HG03159 (cell line): ENCODE measurements at regions not wholly inside any gene's neighbourhood (a gene's known extent, or its start where the extent isn't known, plus 50 kb on each side); places are given as distances from the start of the nearest gene placed in this dataset.

Source experiments
- ATAC-seq: cut with Tn5 transposase; IDR thresholded peaks from one replicate; pipeline ENCODE4 v1.9.1; 2021; ENCODE audit warnings: mild to moderate bottlenecking, moderate library complexity; ENCODE audit not compliant: unreplicated experiment

DNA sequence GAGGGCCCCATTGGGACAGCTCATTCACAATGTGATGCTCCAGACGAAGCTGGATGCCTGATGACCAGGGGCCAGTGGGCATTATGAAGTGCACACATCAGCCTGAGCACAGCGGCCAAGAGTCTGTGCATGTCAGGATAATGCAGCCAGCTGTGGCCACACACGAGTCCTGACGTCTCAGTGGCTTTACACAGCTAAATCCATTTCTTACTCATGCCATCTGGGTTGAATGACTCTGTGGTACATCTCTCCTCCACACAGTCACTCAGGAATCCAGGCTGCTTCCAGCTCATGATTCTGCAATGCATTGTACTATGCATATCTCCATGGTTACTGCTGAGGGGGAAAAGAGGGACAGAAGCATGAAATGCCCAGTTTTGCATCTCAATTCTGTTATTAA is 123.6 kb downstream of the PRLHR start:
- ATAC-seq, result no peak

DNA sequence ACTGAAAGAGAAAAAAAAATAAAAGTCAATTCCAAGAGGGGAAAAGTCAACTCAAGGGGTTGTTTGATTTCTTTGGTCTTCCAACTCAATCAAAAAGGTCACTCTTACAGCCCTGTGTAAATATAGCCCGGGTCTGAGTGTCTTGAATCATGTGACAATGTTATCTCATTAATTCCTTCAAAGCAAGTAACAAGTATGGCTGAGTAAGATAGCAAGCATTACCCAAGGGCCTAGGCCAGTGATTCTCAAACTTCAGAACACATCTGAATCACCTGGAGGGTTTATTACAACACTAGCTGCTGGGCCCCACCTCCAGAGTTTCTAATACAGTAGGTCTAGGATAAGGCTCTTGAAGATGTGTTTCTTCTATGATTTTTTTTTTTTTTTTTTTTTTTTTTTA is 125.0 kb downstream of the PRLHR start:
- no peak for ATAC-seq

DNA sequence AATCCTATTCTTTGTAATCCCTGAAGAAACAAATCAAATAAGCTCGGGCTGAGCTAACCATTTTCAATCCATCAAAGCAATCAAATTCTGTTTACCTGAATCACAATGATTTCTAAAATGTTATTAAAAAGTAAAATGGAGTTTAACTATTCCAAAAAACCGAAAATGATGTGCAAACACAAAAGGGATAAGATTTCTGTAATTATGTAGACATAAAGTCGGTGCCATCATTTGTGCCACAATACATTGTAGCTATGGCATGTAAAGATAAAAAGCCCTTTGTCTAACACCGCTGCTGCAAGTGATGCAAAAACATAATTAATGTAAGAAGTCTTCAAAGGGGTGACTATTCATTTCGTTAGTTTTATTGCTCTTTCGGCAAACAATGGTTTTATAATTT is 125.1 kb upstream of the FAM204A start:
- no peak for ATAC-seq

DNA sequence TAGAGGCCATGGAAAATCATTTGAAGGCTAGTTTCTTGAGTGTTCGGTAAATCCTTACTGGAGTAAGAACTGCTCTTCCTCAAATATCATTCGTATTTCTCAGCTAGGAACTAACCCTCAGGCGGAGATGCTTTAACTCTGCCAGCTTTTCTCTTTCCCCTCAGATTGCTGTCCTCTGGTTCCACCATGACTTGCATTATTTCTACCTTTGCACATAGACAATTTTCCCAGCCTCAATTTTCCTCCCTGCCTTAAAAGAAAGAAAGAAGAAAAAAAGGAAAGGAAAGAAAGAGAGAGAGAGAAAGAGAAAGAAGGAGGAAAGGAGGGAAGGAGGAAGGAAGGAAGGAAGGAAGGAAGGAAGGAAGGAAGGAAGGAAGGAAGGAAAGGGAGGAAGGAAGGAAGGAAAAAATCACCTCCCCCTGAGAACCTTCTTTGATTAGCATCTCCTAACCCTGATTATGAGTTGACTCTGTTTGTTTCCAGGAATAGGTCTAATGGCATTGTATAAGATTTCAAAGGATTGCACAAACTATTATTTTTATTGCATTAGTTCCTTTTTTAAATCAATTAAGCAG is 123.3 kb upstream of the FAM204A start:
- no peak for ATAC-seq

DNA sequence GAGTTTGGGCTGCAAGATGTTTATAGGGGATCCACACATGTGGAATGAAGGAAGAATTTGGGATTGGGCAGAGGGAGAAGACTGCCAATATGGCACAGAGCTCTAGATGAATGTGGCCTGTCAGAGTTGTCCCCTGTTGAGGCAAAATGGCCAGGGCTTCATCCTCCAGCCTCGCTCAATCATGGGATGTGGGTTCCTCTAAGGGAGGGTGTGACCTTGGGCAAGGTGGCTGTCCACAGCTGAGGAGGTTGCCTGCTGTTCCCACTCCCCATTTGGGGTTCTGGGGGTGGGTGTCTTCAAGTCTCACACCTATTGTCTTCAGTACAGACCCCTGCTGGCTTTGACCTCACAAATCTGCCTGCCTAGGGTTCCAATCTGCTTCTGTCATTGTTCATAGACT is 121.6 kb upstream of the FAM204A start:
- ATAC-seq, result no peak

DNA sequence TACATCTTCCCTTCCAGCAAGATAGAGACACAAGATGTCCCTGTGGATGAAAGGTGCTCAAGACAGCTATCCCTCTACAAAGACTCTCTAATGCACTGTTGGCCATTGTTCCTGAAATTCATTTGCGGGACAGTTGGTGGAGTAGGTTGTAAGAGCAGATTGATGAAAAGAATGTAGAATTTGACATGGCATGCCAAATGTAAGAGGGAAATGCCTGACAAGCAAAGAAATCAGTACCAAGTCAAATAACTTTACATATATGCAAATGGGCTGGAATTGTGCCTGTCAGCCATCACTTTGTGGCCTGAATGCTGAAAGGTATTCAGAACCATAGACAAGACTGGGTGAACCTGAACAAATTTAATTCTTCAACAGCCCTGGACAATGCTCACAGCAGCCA is 120.3 kb upstream of the FAM204A start:
- ATAC-seq, result no peak

DNA sequence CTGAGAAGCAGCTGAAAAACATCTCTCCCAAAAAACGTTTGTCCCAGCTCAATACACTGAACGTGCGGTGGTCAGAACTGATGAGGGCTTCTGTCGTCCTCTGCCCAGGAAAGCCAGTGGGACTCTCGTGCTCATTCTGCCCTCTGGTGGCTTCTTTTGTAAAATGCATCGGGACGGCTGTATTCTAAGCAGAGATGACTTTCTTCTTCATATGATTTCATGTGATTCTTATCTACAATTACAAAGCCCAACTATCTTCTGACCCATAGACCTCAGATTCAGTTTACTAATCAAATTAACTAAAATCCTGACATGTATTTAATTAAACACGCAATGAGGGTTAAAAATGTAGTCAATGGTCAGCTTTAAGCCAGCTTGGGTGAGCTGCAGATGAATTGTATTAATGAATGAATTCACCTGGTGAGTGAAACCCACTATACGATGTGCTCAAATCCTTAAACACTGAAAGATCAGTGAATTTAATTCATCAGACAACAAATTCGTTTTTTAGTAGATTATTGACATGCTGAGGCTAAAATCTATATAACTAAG is 117.6 kb upstream of the FAM204A start:
- ATAC-seq, result peak; percentile 92

DNA sequence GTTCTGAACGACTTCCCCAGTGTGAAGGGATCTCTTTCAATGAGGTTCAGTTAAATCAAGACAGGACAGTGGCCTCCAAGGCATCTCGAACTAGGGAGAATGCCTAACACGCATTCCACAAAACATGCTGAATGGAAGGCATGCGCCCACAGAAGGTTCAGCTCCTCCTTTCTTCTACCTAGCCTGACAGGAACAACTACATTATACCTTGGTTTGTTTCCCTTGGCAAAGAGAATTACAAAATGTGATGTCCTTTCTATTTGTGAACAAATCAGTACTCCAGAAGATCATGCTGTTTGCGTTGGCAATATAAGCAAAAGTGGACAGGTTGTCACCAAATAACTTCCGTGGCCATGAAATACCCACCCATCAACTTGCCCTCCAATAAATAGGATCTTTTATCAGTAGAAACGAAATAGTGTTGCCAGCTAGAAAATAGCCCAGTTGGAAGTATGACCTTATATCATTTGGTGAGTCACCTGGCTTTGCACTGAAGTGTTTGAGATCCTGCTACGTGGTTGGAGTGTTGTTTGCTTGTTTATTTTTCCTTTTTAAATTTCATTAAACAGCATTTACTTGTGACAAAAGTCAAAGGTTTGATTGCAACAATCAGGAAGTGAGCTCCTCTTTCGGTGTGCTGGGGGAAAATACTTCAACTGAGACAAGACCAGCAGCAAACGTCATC is 117.0 kb upstream of the FAM204A start:
- no peak for ATAC-seq

DNA sequence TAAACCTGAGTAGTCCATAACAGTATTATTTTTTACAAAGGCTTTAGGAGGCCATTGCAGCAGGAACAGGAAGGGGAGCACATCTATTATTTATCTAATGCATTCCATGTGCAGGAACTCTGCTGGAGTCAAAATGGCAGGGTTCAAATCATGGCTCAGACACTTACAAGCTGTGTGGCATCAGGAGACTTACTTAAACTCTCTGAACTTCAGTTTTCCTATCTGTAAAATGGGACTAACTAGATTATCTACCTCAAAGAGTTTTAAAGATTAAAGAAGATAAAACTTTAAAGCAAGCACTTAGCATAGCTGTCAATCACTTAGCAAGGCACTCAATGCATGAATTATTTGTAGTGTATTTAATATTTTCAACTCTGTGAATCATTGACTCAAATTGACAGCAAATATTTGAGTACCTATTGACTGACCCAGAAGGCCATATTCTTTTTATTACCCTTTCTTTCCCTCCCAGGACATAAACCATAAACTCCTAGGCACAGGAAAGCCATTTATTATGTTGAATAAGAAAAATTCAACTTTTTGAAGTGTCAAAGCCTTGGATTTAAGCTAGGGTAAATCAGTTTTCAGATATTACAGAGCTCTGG is 115.8 kb upstream of the FAM204A start:
- ATAC-seq, result no peak

DNA sequence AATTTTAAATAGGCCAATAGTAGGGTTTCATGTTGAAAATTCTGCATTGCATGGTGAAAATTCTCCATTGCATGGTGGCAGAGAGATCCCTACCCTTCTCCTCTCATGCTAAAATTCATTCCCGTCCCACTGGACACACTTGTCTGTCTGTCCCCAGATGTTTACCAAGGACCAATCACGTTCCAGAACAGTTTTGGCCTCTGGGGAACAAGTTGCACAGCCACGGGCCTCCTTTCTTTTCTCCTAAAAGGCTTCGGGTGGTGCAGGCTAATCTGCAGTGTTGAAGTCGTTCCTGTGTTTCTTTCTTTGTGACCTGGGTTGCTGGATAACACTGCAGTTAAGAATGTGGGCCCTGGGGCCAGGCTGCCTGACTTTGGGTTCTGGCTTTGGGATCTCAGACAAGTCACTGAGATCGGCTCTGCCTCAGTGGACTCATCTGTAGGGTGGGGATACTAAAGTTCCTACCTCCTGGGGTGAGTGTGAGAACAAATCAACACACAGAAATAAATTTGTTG is 113.1 kb upstream of the FAM204A start:
- ATAC-seq, result no peak

DNA sequence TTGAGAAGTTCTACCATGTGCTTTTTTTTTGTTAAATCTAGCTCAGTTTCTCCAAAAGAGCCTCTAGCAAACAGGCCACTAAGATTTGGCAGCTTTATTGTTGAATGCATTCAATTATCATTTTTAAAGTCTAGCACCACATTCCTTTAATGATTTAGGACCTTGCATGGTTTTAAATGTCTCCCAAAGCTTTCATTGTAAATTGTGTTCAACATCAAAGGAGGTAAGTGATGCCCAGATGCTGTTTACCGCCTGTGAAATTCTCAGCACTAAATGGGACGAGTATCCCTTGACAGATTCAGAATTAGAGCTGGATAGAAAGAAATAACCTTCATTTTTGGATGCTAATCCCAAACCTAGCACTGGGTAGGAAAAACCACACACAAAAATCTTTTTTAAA is 112.1 kb upstream of the FAM204A start:
- no peak for ATAC-seq

DNA sequence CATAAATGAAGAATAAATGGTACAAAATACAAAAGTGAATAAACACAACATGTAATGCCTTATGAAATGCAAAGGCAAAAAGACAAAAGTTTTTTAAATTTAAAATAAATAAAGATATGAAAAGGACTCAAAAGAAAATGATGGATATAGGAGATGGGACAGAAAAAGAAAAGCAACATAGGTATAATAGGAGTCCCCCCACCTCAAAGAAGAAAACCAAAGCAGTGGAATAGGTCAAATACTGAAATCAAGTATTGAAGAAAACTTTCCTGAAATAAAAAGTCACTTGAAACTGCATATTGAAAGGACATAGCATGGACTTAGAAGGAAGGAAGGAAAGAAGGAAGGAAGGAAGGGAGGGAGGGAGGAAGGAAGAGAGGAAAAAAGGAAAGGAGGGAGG is 110.0 kb upstream of the FAM204A start:
- ATAC-seq, result no peak

DNA sequence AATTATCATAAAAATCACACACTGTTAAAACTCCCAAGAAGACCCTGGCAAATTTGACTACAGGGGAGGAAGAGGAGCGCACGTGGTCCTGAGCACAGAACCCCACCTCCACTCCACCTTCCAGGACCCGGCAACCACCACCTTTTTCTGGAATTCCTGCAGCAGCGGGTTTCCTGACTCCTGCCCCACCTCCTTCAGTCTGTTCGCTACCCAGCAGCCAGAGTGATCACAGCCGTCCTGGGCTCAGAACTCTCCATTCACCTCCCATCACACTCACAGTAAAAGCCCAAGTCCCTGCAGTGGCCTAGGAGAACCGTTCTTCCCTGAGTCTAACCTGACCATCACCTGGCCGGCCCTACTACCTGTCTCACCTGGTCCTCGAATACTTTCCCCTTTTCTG is 107.4 kb upstream of the FAM204A start:
- ATAC-seq, result no peak

DNA sequence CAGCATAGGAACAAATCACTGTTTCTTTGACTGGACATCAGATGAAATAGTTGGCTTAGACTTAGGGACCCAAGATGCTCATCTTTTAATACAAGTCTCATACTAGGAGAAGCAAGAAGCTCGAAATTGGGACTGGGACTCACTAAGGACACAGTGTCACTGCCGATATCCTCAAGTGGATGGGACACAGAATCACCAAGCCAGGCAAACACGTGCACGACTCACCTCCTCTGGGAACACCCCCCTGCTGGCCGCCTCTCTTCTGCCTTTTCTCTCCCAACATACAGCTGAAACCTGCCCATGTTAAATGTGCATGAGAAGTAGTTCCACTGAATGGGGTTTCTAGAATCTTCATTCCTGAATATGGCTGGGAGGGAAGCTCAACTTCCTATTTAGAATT is 106.6 kb upstream of the FAM204A start:
- no peak for ATAC-seq

DNA sequence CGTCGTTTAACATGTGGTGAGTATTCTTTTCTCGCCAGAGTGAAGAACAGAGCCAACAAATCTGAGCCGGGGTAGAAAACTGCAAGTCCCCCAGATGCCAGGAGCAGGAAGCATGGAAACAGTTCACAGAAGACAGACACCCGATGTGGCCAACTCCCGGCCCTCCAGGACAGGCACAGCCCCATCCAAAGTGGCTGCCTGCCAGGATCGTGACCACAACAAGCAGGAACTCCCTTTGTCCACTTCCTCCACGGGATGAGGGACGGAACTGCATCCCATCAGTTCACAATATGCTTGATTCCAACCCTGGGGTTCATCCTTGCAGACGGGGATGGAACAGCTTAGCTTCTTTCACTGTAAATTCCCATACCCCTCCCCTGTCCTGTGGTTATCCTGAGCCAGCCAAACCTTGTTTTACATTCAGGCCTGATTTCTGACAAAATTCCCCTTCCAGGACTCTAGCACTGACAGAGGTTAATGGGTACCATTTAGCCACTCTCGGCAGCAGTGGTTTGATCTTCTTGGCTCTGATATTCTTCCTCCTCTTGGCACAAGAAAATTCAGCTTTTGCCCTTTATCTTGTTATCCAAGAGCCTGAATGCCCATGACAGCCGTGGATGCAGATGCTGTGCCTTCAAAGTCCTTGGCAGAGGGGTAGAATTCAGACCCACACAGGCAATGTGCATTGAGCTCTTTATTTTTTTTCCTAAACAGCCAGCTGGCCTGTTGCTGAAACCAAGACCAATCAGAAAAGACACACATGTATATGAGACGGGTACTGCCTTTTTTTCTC is 105.5 kb upstream of the FAM204A start:
- ATAC-seq, result no peak

DNA sequence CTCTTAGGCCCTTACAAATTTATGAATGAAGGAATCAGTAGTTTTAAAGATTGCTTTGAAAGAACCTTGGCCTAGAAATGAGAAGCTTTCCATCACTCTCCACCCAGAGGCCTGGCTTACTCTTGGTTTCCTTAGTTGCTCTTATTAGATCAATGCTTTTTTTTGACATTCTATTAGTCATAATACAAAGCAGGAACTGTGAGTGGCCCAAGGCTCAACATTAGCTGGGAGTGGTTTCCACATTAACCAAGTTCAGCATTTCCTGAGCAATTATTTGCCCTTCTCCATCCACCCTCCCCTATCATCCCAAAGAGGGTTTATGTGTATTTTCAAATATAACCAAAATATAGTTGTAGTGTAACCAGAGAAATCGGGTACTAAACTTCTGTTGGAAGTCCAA is 103.4 kb upstream of the FAM204A start:
- no peak for ATAC-seq

DNA sequence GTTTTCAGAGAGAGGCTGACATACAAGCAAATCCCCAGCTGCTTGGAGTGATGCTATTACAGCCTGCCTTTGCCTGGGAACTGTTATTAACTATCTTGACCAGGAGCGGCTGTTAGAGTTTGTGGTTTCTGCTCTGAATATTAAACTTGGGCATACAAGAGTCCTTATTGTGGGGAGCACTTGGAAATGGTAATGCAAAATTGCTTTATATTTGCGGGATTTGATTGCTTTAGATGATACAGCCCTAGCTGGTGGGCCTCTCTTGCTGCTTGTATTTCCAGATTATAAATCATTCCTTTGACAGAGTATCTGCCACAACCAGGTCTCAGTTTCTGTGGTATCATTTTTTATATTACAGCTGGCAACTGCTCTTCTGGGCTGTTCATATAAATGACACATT is 101.9 kb upstream of the FAM204A start:
- no peak for ATAC-seq

DNA sequence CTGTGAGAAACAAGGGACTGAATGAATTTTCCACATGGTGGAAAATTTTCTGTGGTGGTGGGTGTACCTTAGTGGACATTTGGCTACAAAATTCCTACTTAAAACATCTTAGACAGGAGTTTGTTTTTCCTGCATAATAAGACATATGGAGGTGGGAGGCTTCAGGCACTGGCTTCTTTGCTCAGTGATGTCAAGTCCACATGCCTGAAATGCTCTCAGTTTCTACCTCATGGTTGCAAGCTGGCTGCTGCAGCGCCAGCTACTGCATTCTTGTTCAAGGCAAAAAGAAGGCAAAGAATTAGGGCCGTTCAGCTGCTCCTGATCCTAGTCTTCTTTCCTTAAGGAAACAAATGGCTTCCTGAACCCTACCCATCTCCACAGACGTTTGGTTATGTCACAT is 99.9 kb upstream of the FAM204A start:
- no peak for ATAC-seq

DNA sequence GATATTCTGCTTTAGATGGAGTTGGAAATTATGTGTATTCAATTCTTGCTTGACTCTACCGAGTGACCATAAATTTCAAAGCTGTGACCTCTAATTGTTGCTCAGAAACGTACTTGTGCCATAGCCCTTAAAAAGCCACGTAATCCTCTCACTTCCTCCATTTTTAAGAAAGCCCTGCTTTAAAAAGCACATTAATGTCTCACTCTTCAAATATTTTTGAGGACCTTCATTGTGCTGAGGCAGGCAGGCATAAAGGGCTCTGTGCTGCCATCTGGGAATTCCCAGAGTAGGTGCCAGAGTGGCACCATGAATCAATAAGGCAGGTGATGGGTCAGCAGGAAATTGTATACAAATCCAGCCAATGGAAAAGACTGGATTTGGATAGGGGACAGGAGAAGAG is 97.7 kb upstream of the FAM204A start:
- ATAC-seq, result no peak

DNA sequence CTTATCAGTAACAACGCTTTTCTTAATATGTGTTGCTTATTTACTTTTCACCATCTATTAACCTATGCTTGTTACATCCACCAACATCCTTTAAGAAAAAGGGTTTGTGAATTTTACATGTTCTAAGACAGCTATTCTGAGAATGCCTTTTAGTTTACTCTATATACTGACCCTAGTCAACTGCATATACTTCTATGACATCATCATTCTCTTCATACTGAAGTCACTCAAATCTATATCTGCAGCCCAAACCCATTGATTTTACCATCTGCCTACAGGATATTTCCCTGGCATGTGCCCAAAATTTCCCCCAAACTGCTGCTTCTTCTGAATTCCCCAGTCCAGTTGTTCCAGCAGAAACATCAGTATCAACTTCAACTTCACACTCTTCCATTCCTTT is 94.6 kb upstream of the FAM204A start:
- ATAC-seq, result no peak

DNA sequence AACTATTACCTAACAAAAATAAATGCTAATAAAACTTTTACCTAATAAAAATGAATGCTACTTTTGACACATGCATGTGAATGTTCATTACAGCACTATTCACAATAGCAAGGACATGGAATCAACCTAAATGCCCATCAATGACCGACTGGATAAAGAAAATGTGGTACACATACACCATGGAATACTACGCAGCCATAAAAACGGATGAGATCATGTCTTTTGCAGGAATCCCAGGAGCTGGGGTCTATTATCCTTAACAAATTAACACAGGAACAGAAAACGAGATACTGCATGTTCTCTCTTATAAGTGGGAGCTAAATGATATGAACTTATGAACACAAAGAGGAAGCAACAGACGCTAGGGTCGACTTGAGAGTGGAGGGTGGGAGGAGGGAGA is 88.1 kb upstream of the FAM204A start:
- ATAC-seq, result no peak
